ENCODE measurements at regions not wholly inside any gene's neighbourhood (a gene's known extent, or its start where the extent isn't known, plus 50 kb on each side); places are given as distances from the start of the nearest gene placed in this dataset.

GRCh38 chr6:170093276-170093657, 197.6 kb downstream of the DLL1 start:
- TF ChIP-seq CTCF (conservative IDR thresholded peaks at IDR 0.05) (no peak), ZFX (IDR thresholded peaks at IDR 0.05) (no peak)

Data from C4-2B (cell line).